Stimulated activated CD8-positive, alpha-beta memory T cell treated with anti-CD3 and anti-CD28 coated beads, Interleukin-4, amount 100 ng/mL, for 1 hour (primary cell): ENCODE measurements at regions not wholly inside any gene's neighbourhood (a gene's known extent, or its start where the extent isn't known, plus 50 kb on each side); places are given as distances from the start of the nearest gene placed in this dataset.
"Not testable (repeated sequence)": the region's sequence is repeated elsewhere in the genome, so short reads cannot be mapped to it uniquely, and the experiment has no call there.

Experiments
- DNase-seq, 2 donors: peaks; one replicate each; pipeline ENCODE4 v3.0.0-alpha.2; 2020; ENCODE audit warnings: low read depth in 2 of 2, low spot score in 1 of 2

DNA sequence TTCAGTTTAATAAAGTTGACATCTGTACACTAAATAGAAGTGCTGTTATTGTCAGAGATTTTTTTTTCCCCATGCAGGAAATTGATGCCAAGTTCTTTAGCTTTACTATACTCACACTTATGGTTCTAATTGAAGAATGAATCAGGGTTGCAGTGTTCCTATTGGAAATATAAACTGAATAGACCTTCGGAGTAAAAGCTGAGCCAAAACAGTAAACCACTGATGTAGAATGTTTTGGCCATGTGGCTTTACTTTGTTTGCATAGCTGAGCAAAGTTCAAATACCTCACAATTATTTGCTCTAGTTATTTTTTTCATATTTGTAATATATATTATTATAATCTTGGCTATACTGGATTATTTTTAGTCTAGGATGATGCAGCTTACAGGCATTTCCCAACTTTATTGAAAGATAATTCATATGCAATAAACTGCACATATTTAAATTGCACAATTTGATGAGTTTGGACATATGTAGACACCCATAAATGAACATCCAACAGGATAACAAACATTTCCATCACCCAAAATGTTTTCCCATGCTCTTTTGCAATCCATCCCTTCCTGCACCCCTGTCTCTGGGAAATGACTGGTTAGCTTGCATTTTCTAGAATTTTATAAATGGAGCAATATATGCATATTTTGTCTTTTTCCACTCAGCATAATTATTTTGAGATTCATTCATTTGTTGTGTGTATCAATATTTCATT is 105.8 kb upstream of the NOX3 start:
- no peak for DNase-seq

DNA sequence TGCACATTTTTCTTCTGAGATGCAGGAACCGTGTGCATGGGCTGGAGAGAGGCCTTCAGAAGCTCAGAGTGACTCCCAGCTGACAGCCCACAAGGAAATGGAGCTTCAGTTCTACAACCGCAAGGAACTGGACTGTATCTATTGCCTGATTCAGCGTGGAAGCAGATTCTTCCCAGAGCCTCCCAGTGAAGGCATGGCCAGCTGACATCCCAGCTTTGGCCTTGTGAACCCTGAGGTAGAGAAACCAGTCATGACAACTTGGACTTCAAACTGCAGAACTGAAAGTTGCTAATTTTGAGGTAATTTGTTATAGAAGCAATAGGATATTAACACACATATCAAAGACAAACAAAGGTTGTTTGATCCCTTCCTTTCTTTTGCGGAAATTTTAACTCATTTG is 94.3 kb upstream of the NOX3 start:
- DNase-seq = no peak

DNA sequence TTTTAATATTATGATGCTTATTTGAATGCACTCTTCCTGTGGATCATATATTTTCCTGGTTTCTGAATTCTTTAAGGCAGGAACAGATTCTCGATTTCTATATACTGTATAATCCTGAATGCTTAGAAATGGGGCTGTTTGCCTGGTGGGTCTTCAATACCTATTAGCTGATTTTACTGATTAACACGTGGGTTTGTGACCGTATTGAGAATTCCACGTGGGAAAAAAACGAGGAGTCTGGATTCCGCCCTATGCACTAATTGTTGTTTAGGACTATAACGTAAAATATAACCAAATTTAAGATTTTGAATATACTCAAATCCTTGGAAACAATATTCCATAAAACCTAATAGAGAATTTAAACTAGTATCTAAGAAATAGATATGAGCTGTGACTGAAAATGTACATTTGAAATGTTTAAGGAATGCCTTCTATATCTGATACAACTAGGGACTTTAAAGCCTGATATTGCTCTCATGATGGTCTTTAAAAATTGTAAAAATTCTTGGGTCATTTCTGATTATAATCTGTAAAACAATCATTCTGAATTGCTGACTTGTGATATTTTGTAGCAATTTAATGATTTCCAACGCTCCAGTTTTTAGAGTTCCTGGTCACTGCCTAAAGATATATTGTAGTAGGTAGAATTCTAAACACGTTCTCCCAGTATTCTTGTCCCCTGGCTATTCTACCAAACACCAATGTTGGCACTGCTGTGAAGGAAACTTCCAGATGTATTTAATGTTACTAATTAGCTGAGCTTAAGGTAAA is 93.6 kb upstream of the NOX3 start:
- DNase-seq = no peak

DNA sequence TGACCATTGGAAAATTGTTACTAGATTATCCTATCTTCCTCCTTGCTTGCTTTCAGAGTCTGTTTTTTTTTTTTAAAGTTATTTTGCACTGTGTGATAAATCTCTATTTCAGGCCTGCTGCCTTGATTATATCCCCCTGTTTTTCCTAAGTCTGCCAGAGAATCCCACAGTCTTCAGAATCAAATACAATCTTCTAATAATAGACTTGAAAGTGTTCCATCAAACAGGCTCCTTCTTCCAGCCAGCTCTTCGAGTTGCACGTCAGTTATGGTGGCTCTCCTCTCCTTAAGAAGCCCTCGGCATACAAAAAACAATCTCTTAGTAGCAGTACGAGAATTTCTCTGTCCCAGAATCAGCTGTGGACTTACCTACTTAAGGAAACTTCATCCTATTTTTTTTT is 92.9 kb upstream of the NOX3 start:
- DNase-seq = no peak

DNA sequence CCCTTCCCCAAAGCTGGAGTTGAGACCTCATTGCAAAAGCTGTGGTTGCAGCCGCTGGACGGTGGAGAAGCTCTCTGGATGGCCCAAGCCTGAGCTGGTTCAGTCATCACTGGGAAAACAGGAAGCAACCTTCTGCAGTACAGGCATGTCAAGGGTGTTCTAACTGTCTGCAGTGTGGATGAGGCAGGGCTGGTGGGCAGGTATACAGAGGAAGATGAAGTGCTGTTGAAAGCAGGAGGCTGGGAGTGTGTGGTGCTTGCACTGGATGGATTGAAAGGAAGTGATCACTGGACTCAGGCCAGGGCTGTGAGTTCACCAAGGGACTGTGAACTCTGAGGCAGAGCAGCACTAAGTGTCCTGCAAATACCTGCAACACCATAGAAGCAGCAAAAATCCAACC is 89.0 kb upstream of the NOX3 start:
- no peak for DNase-seq

DNA sequence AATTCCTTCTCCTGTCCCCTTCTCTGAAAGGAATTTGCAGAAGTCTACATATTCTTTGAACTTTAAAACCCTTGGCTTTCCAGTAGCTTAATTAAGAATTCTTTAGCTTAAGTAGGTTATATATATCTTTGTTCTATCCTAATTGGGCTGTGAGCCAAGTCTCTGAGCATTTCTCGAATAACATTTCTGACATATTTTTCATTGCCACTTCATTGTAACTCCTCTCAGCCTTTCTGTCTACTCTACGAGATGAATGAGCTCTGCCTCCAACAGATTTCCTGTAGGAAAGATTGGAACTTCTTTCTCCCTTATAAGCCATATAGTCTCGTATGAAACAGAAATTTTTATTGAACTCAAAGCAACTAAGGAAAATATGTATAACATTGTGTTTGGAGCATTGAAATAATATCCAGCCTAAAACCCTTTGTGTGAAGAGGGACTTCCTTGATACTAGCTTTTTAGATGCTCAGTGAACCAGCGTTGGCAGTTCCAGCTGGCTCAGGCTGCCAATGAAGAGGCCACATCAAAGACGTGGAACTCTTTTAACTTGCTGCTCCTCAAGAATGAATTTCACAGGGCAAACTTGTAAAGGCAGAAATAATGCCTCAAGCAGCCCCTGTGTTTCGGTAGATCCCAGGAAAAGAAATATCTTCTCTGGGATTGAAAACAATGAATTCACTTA is 87.7 kb upstream of the NOX3 start:
- no peak for DNase-seq

DNA sequence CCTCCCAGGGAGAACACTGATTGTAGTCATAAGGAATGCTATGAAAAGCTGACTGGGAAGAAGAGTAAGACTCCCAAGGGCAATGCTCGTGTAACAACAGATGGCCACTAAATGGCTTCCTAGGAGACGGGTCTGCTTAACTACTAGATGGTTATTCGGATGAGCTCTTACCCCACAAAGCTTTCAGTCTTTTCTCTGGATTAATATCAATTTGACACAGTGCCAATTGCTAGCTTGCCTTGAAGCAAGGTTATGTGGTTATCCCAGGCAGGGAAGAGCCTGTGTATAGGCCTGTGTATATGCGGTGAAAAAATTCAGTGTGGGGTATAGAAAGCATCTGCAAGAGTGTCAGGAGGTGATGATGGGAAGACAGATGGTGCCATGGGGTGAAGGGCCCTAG is 86.4 kb upstream of the NOX3 start:
- DNase-seq = no peak

DNA sequence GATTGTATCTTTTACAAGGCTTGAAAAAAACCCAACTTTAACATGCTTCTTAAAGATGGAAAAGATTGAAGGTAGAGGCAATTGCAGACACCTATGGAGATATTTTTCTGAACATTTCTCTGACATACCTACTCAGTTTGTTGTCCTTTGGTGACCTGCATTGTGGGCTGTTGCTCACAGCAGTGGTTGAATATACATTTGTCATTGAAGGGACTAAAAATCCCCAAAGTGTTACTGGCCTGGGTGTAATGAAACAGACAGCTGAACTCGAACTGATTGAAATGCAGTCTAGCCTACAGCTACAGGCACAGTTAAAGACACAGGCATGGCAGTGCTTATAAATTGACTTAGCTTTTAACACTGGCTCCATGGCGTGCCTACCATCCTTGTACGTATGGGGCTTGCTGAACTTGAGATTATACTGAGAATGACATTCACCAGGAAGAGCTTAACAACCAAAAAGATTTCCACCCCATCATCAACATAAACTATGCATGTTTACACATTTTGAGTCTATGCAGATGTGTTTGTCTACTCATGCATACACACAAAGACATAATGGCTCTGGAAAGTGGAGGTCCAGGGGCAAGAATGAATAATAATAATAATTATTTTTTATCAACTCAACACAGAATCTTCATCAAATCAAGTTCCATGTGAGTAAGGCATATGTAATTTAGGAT is 83.2 kb upstream of the NOX3 start:
- DNase-seq = no peak

DNA sequence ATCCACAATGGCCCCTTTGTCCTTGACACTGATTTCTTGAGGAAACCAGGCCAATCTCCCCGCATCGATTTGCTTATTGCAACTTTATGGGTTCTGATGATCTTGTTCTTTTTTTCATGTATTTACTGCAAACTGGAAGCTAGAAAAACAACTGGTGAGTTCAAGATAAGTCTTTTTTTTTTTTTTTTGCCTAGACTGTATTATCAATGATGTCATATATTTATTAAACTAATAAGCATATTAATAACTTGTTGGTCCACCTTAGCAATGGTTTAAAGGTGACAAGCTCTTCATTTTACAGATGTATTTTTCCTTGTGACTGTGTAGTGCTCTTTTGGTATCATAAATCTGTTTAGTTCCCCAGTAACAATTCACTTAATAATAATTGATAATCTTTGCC is 79.0 kb upstream of the NOX3 start:
- DNase-seq = no peak

DNA sequence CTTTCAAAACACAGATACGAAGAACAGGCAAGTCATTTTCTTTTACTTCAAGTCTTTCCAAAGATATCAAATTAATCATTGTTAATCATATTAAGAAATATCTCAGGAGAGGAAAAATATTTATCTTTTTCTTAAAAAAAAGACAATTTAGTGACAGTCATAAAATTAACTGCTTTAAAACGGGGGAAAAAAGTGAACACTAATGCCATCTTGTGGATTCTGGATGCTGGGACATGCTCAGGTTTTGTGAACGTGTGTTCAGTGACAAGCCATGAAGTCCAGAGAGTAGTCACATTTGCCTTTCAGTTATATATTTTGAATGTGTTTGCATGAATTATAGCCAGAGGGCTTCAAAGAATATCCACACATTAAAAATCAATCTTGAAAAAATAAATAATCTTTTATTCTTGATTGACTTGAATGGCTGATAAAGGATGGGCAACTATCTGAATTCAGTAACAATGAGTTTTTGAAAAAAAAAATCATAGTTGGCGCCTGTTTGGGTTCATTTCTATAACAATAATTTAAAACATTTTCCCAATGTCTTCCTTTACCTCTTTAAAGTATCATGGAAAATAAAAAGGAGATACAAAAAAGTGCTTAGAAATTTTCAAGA is 74.7 kb upstream of the NOX3 start:
- no peak for DNase-seq

DNA sequence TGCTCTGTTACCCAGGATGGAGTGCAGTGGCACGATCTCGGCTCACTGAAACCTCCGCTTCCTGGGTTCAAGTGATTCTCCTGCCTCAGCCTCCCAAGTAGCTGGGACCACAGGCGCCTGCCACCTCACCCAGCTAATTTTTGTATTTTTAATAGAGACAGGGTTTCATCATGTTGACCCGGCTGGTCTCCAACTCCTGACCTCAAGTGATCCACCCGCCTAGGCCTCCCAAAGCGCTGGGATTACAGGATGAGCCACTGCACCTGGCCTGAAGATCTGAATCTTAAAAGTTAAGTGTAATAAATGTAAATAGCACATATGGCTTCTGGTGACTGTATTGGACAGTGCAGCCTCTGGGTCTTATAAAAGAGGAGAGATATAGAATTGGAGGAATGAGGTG is 74.2 kb upstream of the NOX3 start:
- not testable (repeated sequence) for DNase-seq

DNA sequence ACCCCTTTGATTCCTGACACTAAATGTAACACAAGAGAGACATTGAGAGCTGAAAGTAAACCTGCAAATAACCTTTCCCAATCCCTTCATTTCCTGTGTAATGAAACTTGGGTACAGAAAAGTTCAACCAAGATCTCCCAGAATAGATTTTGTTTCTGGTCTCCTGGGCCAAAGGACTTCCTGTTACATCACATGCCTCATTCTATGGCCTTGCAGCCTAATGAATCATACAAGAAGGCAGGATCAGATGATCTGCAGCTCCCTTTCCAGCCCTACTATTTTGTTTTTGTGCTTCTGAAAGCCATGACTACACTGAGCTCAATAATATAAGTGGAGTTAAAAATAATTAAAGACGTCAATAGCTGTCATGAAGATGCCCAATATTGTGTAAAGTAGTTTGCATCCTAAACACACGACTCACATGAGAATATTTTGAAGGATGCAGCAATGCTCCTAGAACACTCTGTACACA is 73.4 kb upstream of the NOX3 start:
- no peak for DNase-seq

DNA sequence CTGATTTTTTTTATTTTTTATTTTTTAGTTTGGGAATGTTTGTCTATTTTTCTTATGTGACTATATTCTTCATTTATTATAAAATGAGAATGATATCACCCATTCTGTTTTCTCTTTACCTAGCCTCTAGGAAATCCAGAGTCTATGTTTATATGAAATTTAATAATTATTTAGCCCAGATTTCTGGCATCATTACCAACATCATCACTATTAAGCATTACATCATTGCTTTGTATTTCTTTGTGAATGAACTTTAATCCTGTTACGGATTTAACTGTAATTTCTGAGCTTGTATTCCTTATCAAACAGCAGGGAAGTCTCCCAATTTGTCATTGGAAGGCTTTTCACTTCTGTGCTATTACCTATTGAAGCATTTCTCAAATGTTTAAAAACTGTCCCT is 72.7 kb upstream of the NOX3 start:
- no peak for DNase-seq

DNA sequence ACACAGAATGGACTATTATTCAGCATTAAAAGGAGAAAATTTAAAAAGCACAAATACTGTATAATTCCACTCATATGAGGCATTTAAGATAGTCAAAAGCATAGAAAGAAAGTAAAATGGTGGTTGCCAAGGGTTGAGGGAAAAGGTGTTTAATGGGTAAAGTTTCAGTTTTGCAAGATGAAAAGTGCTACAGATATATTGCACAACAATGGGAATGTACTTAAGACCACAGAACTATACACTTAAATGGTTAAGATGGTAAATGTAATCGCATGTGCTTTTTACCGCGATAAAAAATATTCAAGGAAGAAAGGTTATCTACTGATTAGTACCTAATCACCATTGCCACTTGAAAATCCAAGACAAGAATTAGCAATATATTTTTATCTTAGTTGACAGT is 71.8 kb upstream of the NOX3 start:
- DNase-seq = no peak

DNA sequence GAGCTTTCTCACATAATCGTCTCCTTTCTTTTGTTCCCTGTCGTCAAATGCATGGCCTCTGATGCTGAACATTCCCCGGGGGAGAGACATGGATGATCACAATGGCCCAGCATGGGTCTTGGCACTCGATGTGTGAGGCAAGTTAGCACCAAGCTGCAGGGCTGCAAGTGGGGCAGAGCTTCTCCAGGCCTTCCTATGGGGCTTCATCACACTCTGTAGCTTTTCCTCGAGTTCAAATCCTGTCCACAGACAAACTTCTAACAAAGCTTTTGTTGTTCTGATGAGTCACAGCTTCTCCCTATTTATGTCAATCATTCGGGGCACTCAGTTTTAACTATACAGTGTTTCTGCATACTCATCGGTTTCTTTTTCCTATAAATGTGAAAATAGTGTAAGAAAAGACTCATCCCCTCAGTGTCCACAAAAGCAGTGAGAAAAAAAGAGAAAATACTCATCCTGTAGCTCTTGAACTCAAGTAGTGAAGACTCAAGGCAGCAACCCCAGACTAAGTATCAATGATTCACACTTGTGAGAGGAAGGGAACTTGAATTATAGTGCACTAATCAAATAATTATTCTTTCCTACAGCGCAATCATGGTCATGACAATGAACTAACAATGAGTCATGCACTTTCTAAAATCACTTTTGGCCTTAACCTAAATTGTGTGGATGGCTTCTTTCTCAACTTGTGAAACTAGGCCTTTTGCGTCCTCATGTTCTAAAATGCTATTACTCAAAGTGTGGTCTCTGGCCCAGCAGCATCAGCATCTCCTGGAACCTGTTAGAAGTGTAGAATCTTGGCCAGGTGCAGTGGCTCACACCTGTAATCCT is 68.4 kb upstream of the NOX3 start:
- DNase-seq = no peak

DNA sequence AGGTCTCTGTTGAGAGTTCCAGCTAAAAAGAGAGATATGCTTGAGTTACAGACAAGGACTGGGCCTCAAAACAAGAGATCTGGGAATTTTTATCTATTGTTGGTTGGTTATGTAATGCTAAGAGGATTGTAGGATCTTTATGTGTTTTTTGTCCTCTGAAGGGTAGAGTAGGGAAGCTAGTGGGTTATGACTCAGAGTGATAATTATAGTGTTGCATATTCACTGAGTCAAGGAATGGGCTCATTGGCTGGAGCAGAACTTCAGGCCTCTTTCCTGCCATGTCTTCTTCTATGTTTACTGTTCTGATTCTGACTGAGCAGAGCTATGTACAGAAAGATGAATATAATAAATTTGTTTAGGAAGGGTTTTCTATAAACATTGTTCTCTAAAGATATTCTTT is 66.1 kb upstream of the NOX3 start:
- DNase-seq = no peak

DNA sequence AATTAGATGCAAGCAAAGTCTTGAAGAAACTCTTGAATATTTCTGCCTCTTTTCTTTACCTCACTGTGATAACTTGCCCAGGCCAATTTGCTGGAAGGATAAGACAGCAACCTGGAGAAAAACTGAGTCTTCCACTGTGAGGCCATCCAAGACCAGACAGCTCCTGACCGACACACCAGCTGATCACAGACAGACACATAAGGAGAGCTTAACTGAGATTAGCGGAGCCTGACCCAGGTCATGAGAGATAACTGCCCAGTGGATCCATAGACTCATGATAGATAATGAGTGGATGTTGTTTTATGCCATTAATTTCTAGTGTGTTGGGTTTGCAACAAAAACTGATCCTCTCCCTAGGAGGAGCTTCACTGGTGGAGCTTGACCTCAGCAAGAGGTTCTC is 64.4 kb upstream of the NOX3 start:
- no peak for DNase-seq

DNA sequence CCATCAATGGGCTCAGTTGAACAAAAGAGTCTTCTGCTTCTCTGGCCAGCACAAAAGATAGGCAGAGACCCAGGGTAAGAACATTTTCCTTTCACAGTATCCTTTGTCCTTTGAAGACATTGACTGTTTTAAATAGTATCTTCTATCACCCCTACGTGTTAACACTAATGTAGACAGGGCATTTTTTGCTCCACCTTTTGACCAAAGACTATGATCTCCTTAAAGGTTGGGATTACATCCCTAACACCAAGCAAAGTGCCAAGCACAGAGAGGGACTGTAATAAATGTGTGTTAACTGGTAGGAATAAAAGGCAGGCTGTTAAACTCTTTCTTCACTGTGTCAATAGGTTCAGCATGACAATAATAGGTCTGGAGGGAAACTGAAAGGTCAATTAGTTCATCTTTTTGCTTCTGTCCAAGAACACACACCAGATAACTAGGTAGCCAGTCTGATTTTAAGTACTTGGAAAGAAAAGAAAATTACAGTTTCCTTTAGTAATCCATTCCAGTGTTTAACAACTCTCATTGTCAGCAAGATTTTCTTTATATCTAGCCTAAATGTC is 63.6 kb upstream of the NOX3 start:
- no peak for DNase-seq

DNA sequence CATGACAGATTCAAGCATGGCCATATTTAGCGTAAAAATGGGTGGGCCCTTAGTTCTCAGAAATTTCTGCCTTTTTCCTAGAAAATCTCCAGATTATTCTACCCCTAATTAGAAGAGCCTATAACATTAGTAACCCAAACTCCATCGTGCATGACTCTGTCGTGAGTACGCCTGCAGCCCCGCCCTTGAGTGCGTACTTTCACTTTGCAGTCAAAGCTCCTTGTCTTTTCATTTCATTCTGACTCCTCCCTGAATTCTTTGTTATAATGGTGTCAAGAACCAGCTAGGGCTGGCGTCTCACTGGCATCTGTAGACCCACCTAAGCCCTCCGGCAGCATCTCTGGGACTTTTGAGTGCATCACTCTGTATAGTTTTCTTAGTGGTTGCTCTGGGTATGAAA is 61.7 kb upstream of the NOX3 start:
- no peak for DNase-seq

DNA sequence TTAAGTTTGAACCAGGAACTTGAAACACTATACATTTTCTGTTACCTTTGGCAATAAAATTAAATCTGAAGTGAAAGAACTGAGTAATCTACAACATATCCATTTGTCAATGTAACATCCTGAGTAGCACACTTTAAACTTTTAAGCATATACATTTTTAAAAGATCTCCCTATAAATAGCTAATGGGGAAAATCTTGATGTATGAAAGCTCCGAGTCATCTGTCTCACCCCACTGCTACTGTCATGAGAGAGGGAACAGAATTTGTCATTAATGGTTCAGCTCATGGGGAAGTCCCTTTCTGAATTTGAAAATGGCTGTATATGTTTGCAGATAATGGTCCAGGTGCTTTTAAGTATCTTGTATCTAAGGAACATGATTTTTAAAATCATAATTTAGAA is 55.2 kb upstream of the NOX3 start:
- no peak for DNase-seq
